D721Med (cell line): ENCODE measurements at regions not wholly inside any gene's neighbourhood (a gene's known extent, or its start where the extent isn't known, plus 50 kb on each side); places are given as distances from the start of the nearest gene placed in this dataset.

Source experiments
- DNase-seq: peaks from one replicate; pipeline ENCODE4 v3.0.0; 2011; ENCODE audit warnings: low spot score; ENCODE audit not compliant: insufficient read length
- FAIRE-seq: peaks from 2 replicates; lab custom pipeline; 2011; peaks lifted over from hg19 to GRCh38; lab: Jason Lieb, UNC
- TF ChIP-seq, protein P1 (sequence below): IDR thresholded peaks from 2 replicates; pipeline ENCODE4 v1.5.1; 2012; ENCODE audit warnings: mild to moderate bottlenecking, control low read depth; ENCODE audit not compliant: insufficient read depth; ENCODE audit errors: missing control alignments

DNA sequence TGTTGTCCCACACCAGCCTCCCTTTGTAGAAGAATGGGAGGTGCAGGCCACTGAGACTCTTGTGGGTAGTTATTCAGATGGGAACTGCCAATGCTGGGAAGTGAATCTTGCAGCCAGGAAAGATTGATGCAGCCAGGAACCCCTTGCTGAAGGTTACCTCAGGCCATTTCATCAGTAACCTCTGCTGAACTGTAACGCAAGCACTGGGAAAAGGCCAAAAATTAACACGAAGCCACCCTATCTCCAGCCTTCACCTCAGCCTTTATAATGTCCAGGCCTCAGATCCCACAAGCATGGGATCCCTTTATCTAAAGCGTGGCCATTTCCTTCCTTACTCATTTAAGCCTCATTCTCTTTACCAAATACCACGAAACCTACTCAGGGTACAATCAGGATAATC lies 211.1 kb downstream of the SPTSSA start:
- FAIRE-seq (no peak), DNase-seq (no peak)
- TF ChIP-seq, protein P1, sequence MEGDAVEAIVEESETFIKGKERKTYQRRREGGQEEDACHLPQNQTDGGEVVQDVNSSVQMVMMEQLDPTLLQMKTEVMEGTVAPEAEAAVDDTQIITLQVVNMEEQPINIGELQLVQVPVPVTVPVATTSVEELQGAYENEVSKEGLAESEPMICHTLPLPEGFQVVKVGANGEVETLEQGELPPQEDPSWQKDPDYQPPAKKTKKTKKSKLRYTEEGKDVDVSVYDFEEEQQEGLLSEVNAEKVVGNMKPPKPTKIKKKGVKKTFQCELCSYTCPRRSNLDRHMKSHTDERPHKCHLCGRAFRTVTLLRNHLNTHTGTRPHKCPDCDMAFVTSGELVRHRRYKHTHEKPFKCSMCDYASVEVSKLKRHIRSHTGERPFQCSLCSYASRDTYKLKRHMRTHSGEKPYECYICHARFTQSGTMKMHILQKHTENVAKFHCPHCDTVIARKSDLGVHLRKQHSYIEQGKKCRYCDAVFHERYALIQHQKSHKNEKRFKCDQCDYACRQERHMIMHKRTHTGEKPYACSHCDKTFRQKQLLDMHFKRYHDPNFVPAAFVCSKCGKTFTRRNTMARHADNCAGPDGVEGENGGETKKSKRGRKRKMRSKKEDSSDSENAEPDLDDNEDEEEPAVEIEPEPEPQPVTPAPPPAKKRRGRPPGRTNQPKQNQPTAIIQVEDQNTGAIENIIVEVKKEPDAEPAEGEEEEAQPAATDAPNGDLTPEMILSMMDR, result no peak

DNA sequence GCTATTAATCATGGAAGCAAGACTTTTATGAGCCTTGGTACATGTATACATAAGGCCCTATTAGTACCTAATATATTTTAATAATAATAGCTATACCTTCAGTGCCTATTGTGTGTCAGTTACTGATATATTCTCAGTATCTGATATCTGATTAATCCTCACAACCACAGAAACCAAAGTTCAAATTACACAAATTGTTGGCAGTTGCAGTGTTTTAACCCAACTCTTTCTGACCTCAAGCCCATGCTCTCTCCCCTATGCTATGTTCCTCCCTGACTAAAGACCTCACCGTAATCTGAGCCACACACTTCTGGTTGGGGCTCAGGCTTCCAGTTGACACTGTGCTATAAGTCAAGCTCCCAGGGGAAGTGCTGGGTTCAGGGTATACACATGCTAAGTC lies 214.4 kb downstream of the SPTSSA start:
- TF ChIP-seq, protein P1, result no peak
- FAIRE-seq, result no peak
- DNase-seq, result no peak

DNA sequence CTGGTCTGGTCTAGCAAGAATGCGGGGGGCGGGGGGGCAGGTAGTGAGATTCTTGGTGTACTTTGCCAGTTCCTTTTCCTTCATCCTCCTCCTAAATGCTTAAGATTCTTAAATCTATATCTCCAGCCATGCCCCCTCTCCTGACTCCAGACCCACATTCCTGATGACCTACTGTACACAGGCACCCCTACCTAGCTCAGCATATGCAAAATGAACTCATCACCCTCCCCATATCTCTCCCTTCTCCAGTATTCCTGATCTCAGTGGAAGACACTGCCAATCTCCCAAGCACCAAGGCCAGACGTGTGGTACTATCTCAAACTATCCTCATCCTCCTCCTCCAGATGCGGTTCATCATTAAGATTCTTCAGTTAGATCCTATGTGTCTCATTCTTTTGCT lies 215.8 kb downstream of the SPTSSA start:
- FAIRE-seq (no peak), DNase-seq (no peak)
- TF ChIP-seq, protein P1, result no peak

DNA sequence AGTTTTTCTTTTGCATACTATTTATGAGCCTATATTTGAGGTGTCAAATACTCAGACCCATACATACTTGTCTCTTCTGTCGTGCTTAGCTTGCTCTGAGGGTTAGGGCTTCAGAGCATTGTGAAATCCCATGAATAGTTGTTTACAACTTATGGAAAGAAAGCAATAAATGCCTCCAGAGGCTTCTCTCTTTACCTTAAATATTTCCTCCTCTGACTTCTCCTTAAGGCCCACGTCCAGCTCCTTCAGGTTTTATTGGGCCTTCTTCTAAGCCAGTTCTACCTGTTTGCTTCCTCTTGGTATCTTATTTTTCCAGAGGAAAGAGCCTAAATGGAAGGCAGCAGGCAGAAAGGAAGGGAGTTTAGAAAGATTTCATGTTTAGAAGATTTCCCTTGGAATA lies 218.6 kb downstream of the SPTSSA start:
- no peak for FAIRE-seq

DNA sequence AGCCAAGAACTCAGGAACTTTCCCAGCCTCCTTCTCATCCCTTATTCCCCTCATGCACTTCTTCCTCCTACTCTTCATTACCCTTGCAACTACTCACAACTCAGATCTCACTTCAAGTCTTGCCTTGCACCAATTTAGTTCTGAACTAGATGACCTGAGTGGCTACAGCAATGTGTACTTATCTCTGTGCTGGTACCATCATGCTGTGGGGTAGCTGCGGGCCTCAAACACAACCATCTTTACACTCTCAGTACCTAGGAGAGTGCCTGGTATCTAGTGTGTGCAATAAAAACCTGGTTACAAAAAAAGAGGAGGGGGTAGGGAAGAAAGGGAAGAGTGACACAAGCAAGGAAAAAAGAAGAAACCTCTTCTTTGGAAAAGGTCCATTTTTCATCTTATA lies 219.0 kb downstream of the SPTSSA start:
- FAIRE-seq, result no peak
- TF ChIP-seq, protein P1, result no peak
- DNase-seq, result no peak

More for the DNA sequence above, 218.6 kb downstream of the SPTSSA start:
- TF ChIP-seq, protein P1, result no peak
- DNase-seq, result no peak

DNA sequence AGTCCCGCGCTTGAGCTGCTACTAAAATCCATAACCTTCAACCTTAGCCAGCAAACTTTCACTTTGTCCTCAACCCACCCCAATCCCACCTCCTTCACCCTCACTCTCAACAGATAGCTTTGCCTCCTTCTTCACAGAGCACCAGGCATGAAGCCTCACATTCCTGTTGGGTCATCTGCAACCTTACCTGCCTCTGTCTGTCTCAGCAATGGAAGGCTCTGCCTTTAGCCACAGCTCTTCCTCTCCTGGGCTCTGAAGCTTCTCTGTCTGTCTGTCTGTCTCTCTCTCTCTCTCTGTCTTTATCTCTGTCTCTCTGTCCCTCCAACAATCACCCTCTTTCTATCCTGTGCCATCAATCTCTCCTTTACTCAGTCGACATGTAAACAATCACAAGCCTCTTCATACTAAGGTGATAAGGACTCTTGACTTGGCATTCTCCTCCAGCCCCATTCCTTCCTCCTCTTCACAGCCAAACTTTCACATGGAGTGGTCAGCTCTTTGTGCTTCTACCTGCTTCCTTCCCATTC lies 220.8 kb downstream of the SPTSSA start:
- TF ChIP-seq, protein P1, result no peak
- no peak for DNase-seq
- FAIRE-seq, result no peak

DNA sequence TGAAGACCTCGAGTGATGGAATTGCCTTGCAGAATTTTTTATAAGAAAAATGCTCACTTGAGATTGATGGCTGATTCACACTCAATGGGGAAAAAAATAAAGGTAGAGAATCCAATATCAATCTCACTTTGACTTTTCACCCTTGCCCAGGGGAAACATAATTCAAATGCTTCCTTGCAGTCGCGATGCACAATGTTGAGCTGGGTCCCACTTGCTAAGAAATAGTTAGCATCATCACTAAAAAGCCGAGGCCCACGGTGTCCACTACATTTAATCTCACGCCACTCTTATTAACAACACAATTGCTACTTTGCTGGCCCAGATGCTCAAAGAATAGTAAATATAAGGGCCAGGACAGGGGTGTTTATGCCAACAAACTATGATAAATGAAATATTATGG lies 223.4 kb downstream of the SPTSSA start:
- FAIRE-seq (no peak), DNase-seq (no peak)
- TF ChIP-seq, protein P1, result no peak
